Thoracic aorta (tissue), 2 donors: ENCODE measurements at regions not wholly inside any gene's neighbourhood (a gene's known extent, or its start where the extent isn't known, plus 50 kb on each side); places are given as distances from the start of the nearest gene placed in this dataset.

Experiments used
- ATAC-seq: fragments of 150-250 bp; one replicate; pipeline ENCODE4 v1.8.0; 2017; ENCODE audit warnings: low read depth; ENCODE audit not compliant: insufficient number of reproducible peaks, low FRiP score
- DNase-seq: peaks from one replicate; pipeline ENCODE4 v3.0.0-alpha.2; 2020; ENCODE audit warnings: low spot score
- H3K27ac ChIP-seq, 2 donors: fragments of 200-600 bp; sonication (generic); 1 replicate in 1 of 2; 2 replicates in 1 of 2; pipeline ENCODE4 v1.5.1; 2016; ENCODE audit warnings: mild to moderate bottlenecking in 2 of 2, moderate library complexity in 2 of 2
- H3K27me3 ChIP-seq: fragments of 200-600 bp; sonication (generic); replicated peaks from 2 replicates; pipeline ENCODE4 v1.6.0; 2016; ENCODE audit warnings: mild to moderate bottlenecking; ENCODE audit not compliant: insufficient read depth
- H3K36me3 ChIP-seq: fragments of 200-600 bp; sonication (generic); one replicate; pipeline ENCODE4 v1.5.1; 2016
- H3K4me1 ChIP-seq, 2 donors: fragments of 200-600 bp; sonication (generic); 1 replicate in 1 of 2; 2 replicates in 1 of 2; pipeline versions ENCODE4 v1.5.1 to v1.6.0; 2016; ENCODE audit warnings: low read depth in 2 of 2, mild to moderate bottlenecking in 1 of 2; ENCODE audit not compliant: control insufficient read depth in 1 of 2
- H3K4me3 ChIP-seq: fragments of 200-600 bp; sonication (generic); 2 replicates; pipeline ENCODE4 v1.5.1; 2016; ENCODE audit warnings: mild to moderate bottlenecking
- H3K9me3 ChIP-seq: fragments of 200-600 bp; sonication (generic); 2 replicates; pipeline ENCODE4 v1.5.1; 2016
- TF ChIP-seq, protein P1 (sequence below): fragments of 200-600 bp; sonication (generic); IDR thresholded peaks from one replicate; pipeline ENCODE4 v1.5.1; 2019; ENCODE audit warnings: antibody characterized with exemption

GRCh38 chr3:137554242-137554641, 209.9 kb upstream of the SOX14 start:
- Histone ChIP-seq H3K4me1 (no peaks in the 10 kb centered on the region), H3K36me3 (no peaks in the 10 kb centered on the region), H3K27ac (no peak overlapping the region), H3K4me3 (no peak overlapping the region), H3K9me3 (no peaks in the 10 kb centered on the region), H3K27me3 (no peaks in the 10 kb centered on the region)
- TF ChIP-seq, protein P1, sequence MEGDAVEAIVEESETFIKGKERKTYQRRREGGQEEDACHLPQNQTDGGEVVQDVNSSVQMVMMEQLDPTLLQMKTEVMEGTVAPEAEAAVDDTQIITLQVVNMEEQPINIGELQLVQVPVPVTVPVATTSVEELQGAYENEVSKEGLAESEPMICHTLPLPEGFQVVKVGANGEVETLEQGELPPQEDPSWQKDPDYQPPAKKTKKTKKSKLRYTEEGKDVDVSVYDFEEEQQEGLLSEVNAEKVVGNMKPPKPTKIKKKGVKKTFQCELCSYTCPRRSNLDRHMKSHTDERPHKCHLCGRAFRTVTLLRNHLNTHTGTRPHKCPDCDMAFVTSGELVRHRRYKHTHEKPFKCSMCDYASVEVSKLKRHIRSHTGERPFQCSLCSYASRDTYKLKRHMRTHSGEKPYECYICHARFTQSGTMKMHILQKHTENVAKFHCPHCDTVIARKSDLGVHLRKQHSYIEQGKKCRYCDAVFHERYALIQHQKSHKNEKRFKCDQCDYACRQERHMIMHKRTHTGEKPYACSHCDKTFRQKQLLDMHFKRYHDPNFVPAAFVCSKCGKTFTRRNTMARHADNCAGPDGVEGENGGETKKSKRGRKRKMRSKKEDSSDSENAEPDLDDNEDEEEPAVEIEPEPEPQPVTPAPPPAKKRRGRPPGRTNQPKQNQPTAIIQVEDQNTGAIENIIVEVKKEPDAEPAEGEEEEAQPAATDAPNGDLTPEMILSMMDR = no peak
- no peak for ATAC-seq
- no peak for DNase-seq

GRCh38 chr3:137568880-137569279, 195.2 kb upstream of the SOX14 start:
- DNase-seq = no peak
- Histone ChIP-seq H3K9me3 (no peaks in the 10 kb centered on the region), H3K27ac (no peak overlapping the region), H3K36me3 (no peaks in the 10 kb centered on the region), H3K27me3 (no peaks in the 10 kb centered on the region), H3K4me3 (no peak overlapping the region), H3K4me1 (no peaks in the 10 kb centered on the region)
- no peak for ATAC-seq
- TF ChIP-seq, protein P1 = no peak

DNA sequence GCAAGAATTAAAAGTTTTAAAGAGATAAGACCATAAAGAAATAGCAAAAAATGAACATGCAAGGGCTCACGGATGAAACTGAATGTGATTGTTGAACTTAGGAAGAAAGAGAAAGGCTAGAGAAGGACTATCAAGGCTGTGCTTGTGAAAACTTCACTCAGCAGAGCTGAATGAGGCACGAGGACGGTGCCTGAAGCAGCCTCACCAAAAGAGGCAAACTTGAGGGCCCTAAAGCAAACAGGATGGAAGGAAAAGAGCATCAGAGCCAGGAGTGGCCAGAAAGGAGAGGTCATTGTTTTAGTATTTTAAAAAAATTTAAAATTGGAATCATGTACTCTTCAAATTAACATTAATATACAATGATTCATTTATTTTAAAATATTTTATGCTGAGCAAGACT, 191.2 kb upstream of the SOX14 start:
- H3K4me1 ChIP-seq = no peaks in the 10 kb centered on the region
- TF ChIP-seq, protein P1 = no peak
- no peaks in the 10 kb centered on the region for H3K9me3 ChIP-seq
- H3K4me3 ChIP-seq = no peak overlapping the region
- H3K27ac ChIP-seq = no peak overlapping the region
- no peaks in the 10 kb centered on the region for H3K36me3 ChIP-seq
- no peaks in the 10 kb centered on the region for H3K27me3 ChIP-seq
- no peak for ATAC-seq
- no peak for DNase-seq

DNA sequence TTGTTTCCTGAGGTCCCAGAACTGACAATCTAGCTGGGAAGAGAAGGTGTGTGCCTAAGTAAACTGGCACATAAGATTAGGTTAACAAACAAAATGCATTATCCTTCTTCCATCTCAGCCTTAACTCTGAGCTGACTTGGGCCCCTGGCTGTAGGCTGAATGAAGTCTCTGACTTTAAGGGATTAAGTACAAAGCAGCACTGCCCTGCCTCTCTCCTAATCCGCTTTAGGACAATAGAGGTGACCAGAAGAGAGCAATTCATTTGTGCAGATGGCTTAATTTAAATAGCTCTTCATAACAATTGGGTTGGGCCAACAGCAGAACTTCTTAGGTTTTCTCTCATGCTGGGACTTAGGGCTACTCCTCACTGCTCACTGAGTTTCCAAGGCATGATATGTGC, 181.6 kb upstream of the SOX14 start:
- no peak for ATAC-seq
- no peak overlapping the region for H3K27ac ChIP-seq
- H3K36me3 ChIP-seq = no peaks in the 10 kb centered on the region
- no peaks in the 10 kb centered on the region for H3K9me3 ChIP-seq
- DNase-seq = no peak
- H3K27me3 ChIP-seq = no peaks in the 10 kb centered on the region
- no peak overlapping the region for H3K4me3 ChIP-seq
- no peaks in the 10 kb centered on the region for H3K4me1 ChIP-seq
- TF ChIP-seq, protein P1 = no peak

- Histone ChIP-seq H3K4me3 (no peak overlapping the region), H3K27ac (no peak overlapping the region), H3K9me3 (no peaks in the 10 kb centered on the region), H3K4me1 (no peaks in the 10 kb centered on the region), H3K36me3 (no peaks in the 10 kb centered on the region), H3K27me3 (no peaks in the 10 kb centered on the region)
- ATAC-seq (no peak), DNase-seq (no peak)
- TF ChIP-seq, protein P1 = no peak
Measured at GRCh38 chr3:137583256-137583655, 180.9 kb upstream of the SOX14 start.
